IPS DF 6.9 (cell line): ENCODE measurements at regions not wholly inside any gene's neighbourhood (a gene's known extent, or its start where the extent isn't known, plus 50 kb on each side); places are given as distances from the start of the nearest gene placed in this dataset.

Source experiments
- DNase-seq: peaks from one replicate; pipeline ENCODE4 v3.0.0-alpha.2; 2013; ENCODE audit warnings: low read depth, low spot score
- H3K27ac ChIP-seq: one replicate; pipeline ENCODE4 v1.5.1; 2013; ENCODE audit warnings: low read length, control low read depth
- H3K27me3 ChIP-seq: 2 replicates; pipeline ENCODE4 v1.6.1; 2013; ENCODE audit warnings: mild to moderate bottlenecking, low read length; ENCODE audit not compliant: control insufficient read depth, insufficient read depth
- H3K36me3 ChIP-seq: 2 replicates; pipeline ENCODE4 v1.6.1; 2013; ENCODE audit warnings: low read length; ENCODE audit not compliant: control insufficient read depth, insufficient read depth
- H3K4me1 ChIP-seq: 2 replicates; pipeline ENCODE4 v1.6.1; 2013; ENCODE audit warnings: low read length; ENCODE audit not compliant: control insufficient read depth, insufficient read depth
- H3K4me3 ChIP-seq: 2 replicates; pipeline ENCODE4 v1.5.1; 2013; ENCODE audit warnings: mild to moderate bottlenecking, low read length
- H3K9me3 ChIP-seq: 2 replicates; pipeline ENCODE4 v1.6.1; 2013; ENCODE audit warnings: low read length, inconsistent platforms; ENCODE audit not compliant: control insufficient read depth, insufficient read depth
- WGBS: extraction: QIAGEN DNeasy Blood & Tissue Kit; methylation state at CpG from one replicate; pipeline ENCODE4 v1.1.7; 2013; ENCODE audit warnings: mixed read lengths, missing lambda C conversion rate; ENCODE audit not compliant: insufficient read length, insufficient coverage; 5-methylcytosine and 5-hydroxymethylcytosine counted together

DNA sequence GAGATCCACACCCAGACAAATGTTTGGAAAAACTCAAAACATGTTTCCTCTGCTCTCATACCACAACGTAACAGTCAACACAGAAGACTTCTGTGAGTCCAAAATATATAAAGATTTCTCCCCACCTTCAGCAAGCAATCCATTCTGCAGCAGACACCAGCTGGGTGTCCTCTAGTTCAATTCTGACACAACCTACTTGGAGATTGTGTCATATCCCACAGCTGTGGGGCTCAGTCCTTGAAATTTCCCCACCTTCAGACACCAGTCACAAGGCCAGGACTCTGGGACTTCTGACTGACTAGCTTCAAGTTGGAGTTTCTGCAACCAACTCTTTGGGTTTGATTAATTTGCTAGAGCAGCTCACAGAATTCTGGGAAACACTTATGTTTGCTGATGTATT lies 244.8 kb upstream of the CDYL start:
- H3K4me1 ChIP-seq: no peaks in the 10 kb centered on the region
- H3K27me3 ChIP-seq: no peaks in the 10 kb centered on the region
- no CpG with 5 or more reads among the region's 1 CpG for WGBS
- H3K4me3 ChIP-seq: no peak overlapping the region
- H3K9me3 ChIP-seq: no peaks in the 10 kb centered on the region
- H3K27ac ChIP-seq: no peak overlapping the region
- no peak for DNase-seq
- H3K36me3 ChIP-seq: no peaks in the 10 kb centered on the region

GRCh38 chr6:4522453-4522852 lies 253.8 kb upstream of the CDYL start:
- DNase-seq: no peak
- no CpG with 5 or more reads among the region's 7 CpGs for WGBS

GRCh38 chr6:4521070-4521469 lies 255.1 kb upstream of the CDYL start:
- WGBS: no CpG with 5 or more reads among the region's 6 CpGs
- H3K27me3 ChIP-seq: no peaks in the 10 kb centered on the region
- no peaks in the 10 kb centered on the region for H3K9me3 ChIP-seq
- H3K36me3 ChIP-seq: no peaks in the 10 kb centered on the region
- no peak overlapping the region for H3K4me3 ChIP-seq
- H3K4me1 ChIP-seq: no peaks in the 10 kb centered on the region
- no peak for DNase-seq
- H3K27ac ChIP-seq: no peak overlapping the region

More at GRCh38 chr6:4522453-4522852, 253.8 kb upstream of the CDYL start:
- Histone ChIP-seq H3K9me3 (no peaks in the 10 kb centered on the region), H3K4me1 (no peaks in the 10 kb centered on the region), H3K27me3 (no peaks in the 10 kb centered on the region), H3K27ac (no peak overlapping the region), H3K36me3 (no peaks in the 10 kb centered on the region), H3K4me3 (no peak overlapping the region)

GRCh38 chr6:4518506-4518905 lies 257.7 kb upstream of the CDYL start:
- Histone ChIP-seq H3K27me3 (no peaks in the 10 kb centered on the region), H3K4me1 (no peaks in the 10 kb centered on the region), H3K9me3 (no peaks in the 10 kb centered on the region), H3K36me3 (no peaks in the 10 kb centered on the region), H3K4me3 (no peak overlapping the region), H3K27ac (no peak overlapping the region)
- no peak for DNase-seq
- WGBS: no CpG with 5 or more reads among the region's 2 CpGs

DNA sequence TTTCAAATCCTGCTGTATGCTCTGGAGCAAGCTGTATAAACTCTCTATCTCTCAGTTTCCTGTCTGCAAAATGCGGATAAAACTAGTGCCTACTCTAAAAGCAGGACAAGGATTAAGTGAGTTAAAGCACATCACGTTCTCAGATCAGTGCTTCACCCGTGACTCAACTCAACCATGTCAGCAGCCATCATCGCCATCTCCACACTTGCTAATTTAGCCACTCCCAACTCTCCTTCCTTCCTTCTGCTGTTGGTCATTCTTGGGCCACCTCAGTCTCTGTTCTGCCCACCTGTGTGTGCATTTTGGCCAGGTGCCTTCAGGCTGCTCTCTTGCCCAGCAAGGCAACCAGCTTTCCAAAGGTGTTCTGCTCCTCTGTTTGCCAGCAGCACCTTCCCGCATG lies 260.0 kb upstream of the CDYL start:
- H3K4me1 ChIP-seq: 0 out of 2 replicates have a peak, but pooled peaks cover 2% of the 10 kb centered on the region
- WGBS: no CpG with 5 or more reads among the region's 5 CpGs

GRCh38 chr6:4513561-4513960 lies 262.6 kb upstream of the CDYL start:
- no peaks in the 10 kb centered on the region for H3K27me3 ChIP-seq
- 100% methylated on average over 1 of the region's 4 CpGs for WGBS
- H3K36me3 ChIP-seq: no peaks in the 10 kb centered on the region
- H3K9me3 ChIP-seq: no peaks in the 10 kb centered on the region
- no peak overlapping the region for H3K4me3 ChIP-seq
- H3K27ac ChIP-seq: no peak overlapping the region
- no peak for DNase-seq
- peaks cover 2% of the 10 kb centered on the region; the same call in 1 of the 2 replicates for H3K4me1 ChIP-seq

More for the DNA sequence above, 260.0 kb upstream of the CDYL start:
- DNase-seq: no peak
- no peak overlapping the region for H3K4me3 ChIP-seq
- no peaks in the 10 kb centered on the region for H3K27me3 ChIP-seq
- H3K36me3 ChIP-seq: no peaks in the 10 kb centered on the region
- H3K27ac ChIP-seq: no peak overlapping the region
- H3K9me3 ChIP-seq: no peaks in the 10 kb centered on the region

- Histone ChIP-seq H3K9me3 (no peaks in the 10 kb centered on the region), H3K27ac (no peak overlapping the region), H3K27me3 (no peaks in the 10 kb centered on the region), H3K4me1 (peaks cover 2% of the 10 kb centered on the region; the same call in 1 of the 2 replicates), H3K4me3 (no peak overlapping the region), H3K36me3 (no peaks in the 10 kb centered on the region)
- no CpG with 5 or more reads among the region's 7 CpGs for WGBS
- DNase-seq: no peak
Measured at GRCh38 chr6:4512051-4512471, 264.1 kb upstream of the CDYL start.

DNA sequence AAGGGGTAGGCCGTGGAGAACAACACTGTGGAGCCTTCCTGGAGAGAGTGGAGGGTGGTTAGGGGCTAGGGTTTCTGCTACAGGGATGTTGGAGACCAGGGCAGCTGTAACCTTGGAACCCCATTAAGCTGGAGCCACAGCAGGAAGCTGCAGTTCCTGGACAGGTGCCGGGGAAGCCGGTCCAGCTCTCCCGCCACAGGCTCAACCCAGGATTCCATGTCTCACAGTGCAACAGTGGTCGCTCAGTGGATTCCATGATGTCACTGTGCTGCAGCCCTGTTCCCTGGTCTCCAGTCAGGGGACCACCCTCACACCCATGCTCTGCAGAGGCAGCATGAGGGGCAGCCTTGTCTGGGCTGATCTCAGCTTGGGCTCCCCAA lies 264.6 kb upstream of the CDYL start:
- no peak overlapping the region for H3K27ac ChIP-seq
- H3K9me3 ChIP-seq: no peaks in the 10 kb centered on the region
- WGBS: no CpG with 5 or more reads among the region's 5 CpGs
- H3K4me3 ChIP-seq: no peak overlapping the region
- no peaks in the 10 kb centered on the region for H3K36me3 ChIP-seq
- no peaks in the 10 kb centered on the region for H3K27me3 ChIP-seq
- H3K4me1 ChIP-seq: peaks cover 2% of the 10 kb centered on the region; the same call in 1 of the 2 replicates
- DNase-seq: no peak

GRCh38 chr6:4510906-4511640 lies 265.1 kb upstream of the CDYL start:
- Histone ChIP-seq H3K27me3 (no peaks in the 10 kb centered on the region), H3K4me1 (peaks cover 2% of the 10 kb centered on the region; the same call in 1 of the 2 replicates), H3K27ac (no peak overlapping the region), H3K9me3 (no peaks in the 10 kb centered on the region), H3K4me3 (no peak overlapping the region), H3K36me3 (no peaks in the 10 kb centered on the region)
- no peak for DNase-seq
- no CpG with 5 or more reads among the region's 15 CpGs for whole genome bisulfite sequencing

- Histone ChIP-seq H3K4me1 (peaks cover 2% of the 10 kb centered on the region; the same call in 1 of the 2 replicates), H3K36me3 (no peaks in the 10 kb centered on the region), H3K27me3 (no peaks in the 10 kb centered on the region), H3K9me3 (no peaks in the 10 kb centered on the region), H3K4me3 (no peak overlapping the region), H3K27ac (no peak overlapping the region)
- no peak for DNase-seq
- no CpG with 5 or more reads among the region's 6 CpGs for WGBS
Measured at GRCh38 chr6:4510317-4510716, 265.9 kb upstream of the CDYL start.

GRCh38 chr6:4509506-4509905 lies 266.7 kb upstream of the CDYL start:
- no peak for DNase-seq
- Histone ChIP-seq H3K4me1 (peaks cover 2% of the 10 kb centered on the region; the same call in 1 of the 2 replicates), H3K4me3 (no peak overlapping the region), H3K27ac (no peak overlapping the region), H3K36me3 (no peaks in the 10 kb centered on the region), H3K9me3 (no peaks in the 10 kb centered on the region), H3K27me3 (no peaks in the 10 kb centered on the region)
- no CpG with 5 or more reads among the region's 3 CpGs for WGBS
